GM10248 (cell line): ENCODE measurements at regions not wholly inside any gene's neighbourhood (a gene's known extent, or its start where the extent isn't known, plus 50 kb on each side); places are given as distances from the start of the nearest gene placed in this dataset.
"Not testable (repeated sequence)": the region's sequence is repeated elsewhere in the genome, so short reads cannot be mapped to it uniquely, and the experiment has no call there.

Source experiments
- CTCF ChIA-PET: fragments of 300-600 bp; sonication (Branson Sonifier 250); formaldehyde crosslinking; extraction: SDS; loops from one replicate; lab custom pipeline; 2021; ENCODE audit warnings: antibody characterized with exemption; lab: Yijun Ruan, JAX
- POLR2A ChIA-PET: fragments of 350-650 bp; sonication (Branson Sonifier 250); formaldehyde crosslinking; extraction: SDS; loops from one replicate; lab custom pipeline; 2020; ENCODE audit warnings: antibody characterized with exemption; lab: Yijun Ruan, JAX
- DNase-seq: peaks from one replicate; pipeline ENCODE4 v3.0.0; 2012; ENCODE audit errors: extremely low spot score
- CTCF ChIP-seq: IDR thresholded peaks from 2 replicates; pipeline ENCODE4 v1.5.1; 2012; ENCODE audit warnings: mild to moderate bottlenecking, low read depth; ENCODE audit errors: extremely low read depth, missing control alignments, control extremely low read depth

- no peak for TF ChIP-seq CTCF
- POLR2A ChIA-PET = no interaction called here
- CTCF ChIA-PET = interaction anchor here (3.4 to 3.6 kb wide), 2 partner anchors 11 to 13 kb away, joined by 11 to 18 read pairs; no protein-coding TSS in a partner anchor
These were observed 122.7 kb upstream of the BEND6 start for GRCh38 chr6:56832225-56832624.

GRCh38 chr6:56831334-56831733, 123.6 kb upstream of the BEND6 start:
- POLR2A ChIA-PET = no interaction called here
- TF ChIP-seq CTCF = no peak
- CTCF ChIA-PET = interaction anchor here (3.6 kb wide), 1 partner anchor 10 kb away, joined by 11 read pairs; no protein-coding TSS in a partner anchor
- DNase-seq = no peak

More at GRCh38 chr6:56832225-56832624, 122.7 kb upstream of the BEND6 start:
- no peak for DNase-seq

- ChIA-PET POLR2A (no interaction called here), CTCF (interaction anchor here (0.9 to 2.3 kb wide), 5 partner anchors 9 to 60 kb away, joined by 3 to 12 read pairs (median 3); no protein-coding TSS in a partner anchor)
- no peak for DNase-seq
- TF ChIP-seq CTCF = no peak
These were observed 126.8 kb upstream of the BEND6 start for GRCh38 chr6:56827908-56828649.

GRCh38 chr6:56824431-56824830, 130.5 kb upstream of the BEND6 start:
- DNase-seq, POLR2A ChIA-PET, CTCF ChIA-PET: not testable (repeated sequence)

- no peak for DNase-seq
- ChIA-PET CTCF (interaction anchor here (0.8 to 2.5 kb wide), 11 partner anchors 9 to 134 kb away, joined by 3 to 11 read pairs (median 4); partner anchors contain the start of gene BEND6), POLR2A (interaction anchor here (0.6 kb wide), 1 partner anchor 49 kb away, joined by 3 read pairs; no protein-coding TSS in a partner anchor)
- no peak for TF ChIP-seq CTCF
These were observed 133.9 kb upstream of the BEND6 start for GRCh38 chr6:56821005-56821432.

GRCh38 chr6:56820060-56820459, 134.8 kb upstream of the BEND6 start:
- ChIA-PET CTCF (interaction anchor here (1.2 to 2.6 kb wide), 12 partner anchors 8 to 85 kb away, joined by 3 to 12 read pairs (median 4); no protein-coding TSS in a partner anchor), POLR2A (no interaction called here)
- TF ChIP-seq CTCF = no peak
- DNase-seq = no peak

- ChIA-PET CTCF (interaction anchor here (1.0 to 2.6 kb wide), 13 partner anchors 8 to 110 kb away, joined by 3 to 12 read pairs (median 4); no protein-coding TSS in a partner anchor), POLR2A (interaction anchor here (0.6 kb wide), 1 partner anchor 22 kb away, joined by 5 read pairs; no protein-coding TSS in a partner anchor)
- no peak for TF ChIP-seq CTCF
- DNase-seq = no peak
These were observed 135.3 kb upstream of the BEND6 start for GRCh38 chr6:56819604-56820003.
